ENCODE measurements at regions not wholly inside any gene's neighbourhood (a gene's known extent, or its start where the extent isn't known, plus 50 kb on each side); places are given as distances from the start of the nearest gene placed in this dataset.

GRCh38 chr16:79887541-79888540 is 287.3 kb upstream of the MAF start:
- ATAC-seq, result no peak

GRCh38 chr16:79885320-79885719 is 284.8 kb upstream of the MAF start:
- Histone ChIP-seq H3K27me3 (ENCODE audit: low read length) (no peaks in the 10 kb centered on the region), H3K4me2 (ENCODE audit: low read length) (no peak overlapping the region), H2AFZ (ENCODE audit: low read length) (no peak overlapping the region), H3K4me3 (ENCODE audit: low read length) (no peak overlapping the region), H3K79me2 (ENCODE audit: low read length) (no peaks in the 10 kb centered on the region), H3K9me2 (replicated peaks; ENCODE audit: low read length) (no peaks in the 10 kb centered on the region), H3K9me3 (ENCODE audit: low read length) (no peaks in the 10 kb centered on the region), H3K4me1 (ENCODE audit: insufficient read depth, low read length) (no peaks in the 10 kb centered on the region), H3K9ac (ENCODE audit: low read length) (no peak overlapping the region), H3F3A (ENCODE audit: low read length, unreplicated experiment) (no peaks in the 10 kb centered on the region), H3K27ac (ENCODE audit: low read length) (no peak overlapping the region), H4K20me1 (ENCODE audit: low read length) (no peaks in the 10 kb centered on the region), H3K36me3 (ENCODE audit: low read depth, low read length) (no peaks in the 10 kb centered on the region)
- CTCF ChIA-PET, result no interaction called here
- no TSS peak for BruUV-seq (replicated peaks)
- POLR2A ChIA-PET (ENCODE audit: unreplicated experiment), result no interaction called here
- DNase-seq (no peak), ATAC-seq (no peak)
- intact Hi-C loops (cut with micrococcal nuclease), result no loop called here
- TF ChIP-seq CTCF (conservative IDR thresholded peaks at IDR 0.05; ENCODE audit: low read depth, low read length) (no peak), EZH2 (IDR thresholded peaks at IDR 0.05; ENCODE audit: low read length, unreplicated experiment) (no peak), EZH2phosphoT487 (IDR thresholded peaks at IDR 0.05; ENCODE audit: borderline replicate concordance, low read length) (no peak)

More at GRCh38 chr16:79887541-79888540, 287.3 kb upstream of the MAF start:
- H3K9me2 ChIP-seq (replicated peaks; ENCODE audit: low read length), result no peaks in the 10 kb centered on the region
- no peak overlapping the region for H2AFZ ChIP-seq (ENCODE audit: low read length)
- no peak overlapping the region for H3K9ac ChIP-seq (ENCODE audit: low read length)
- H3K4me2 ChIP-seq (ENCODE audit: low read length), result no peak overlapping the region
- no peaks in the 10 kb centered on the region for H3K27me3 ChIP-seq (ENCODE audit: low read length)
- no peaks in the 10 kb centered on the region for H3K4me1 ChIP-seq (ENCODE audit: insufficient read depth, low read length)
- ChIA-PET CTCF (no interaction called here), POLR2A (ENCODE audit: unreplicated experiment) (no interaction called here)
- no peaks in the 10 kb centered on the region for H3K9me3 ChIP-seq (ENCODE audit: low read length)
- DNase-seq, result no peak
- TF ChIP-seq CTCF (conservative IDR thresholded peaks at IDR 0.05; ENCODE audit: low read depth, low read length), result no peak
- TF ChIP-seq EZH2 (IDR thresholded peaks at IDR 0.05; ENCODE audit: low read length, unreplicated experiment), result no peak
- no peak for TF ChIP-seq EZH2phosphoT487 (IDR thresholded peaks at IDR 0.05; ENCODE audit: borderline replicate concordance, low read length)
- intact Hi-C loops (cut with micrococcal nuclease), result no loop called here
- H3K79me2 ChIP-seq (ENCODE audit: low read length), result no peaks in the 10 kb centered on the region
- H3K36me3 ChIP-seq (ENCODE audit: low read depth, low read length), result no peaks in the 10 kb centered on the region
- no peak overlapping the region for H3K27ac ChIP-seq (ENCODE audit: low read length)
- H3F3A ChIP-seq (ENCODE audit: low read length, unreplicated experiment), result no peaks in the 10 kb centered on the region
- no peak overlapping the region for H3K4me3 ChIP-seq (ENCODE audit: low read length)
- no TSS peak for BruUV-seq (replicated peaks)
- H4K20me1 ChIP-seq (ENCODE audit: low read length), result no peaks in the 10 kb centered on the region

- Histone ChIP-seq H3K36me3 (ENCODE audit: low read depth, low read length) (no peaks in the 10 kb centered on the region), H3K4me1 (ENCODE audit: insufficient read depth, low read length) (no peaks in the 10 kb centered on the region), H3K27me3 (ENCODE audit: low read length) (no peaks in the 10 kb centered on the region), H3K9ac (ENCODE audit: low read length) (no peak overlapping the region), H3F3A (ENCODE audit: low read length, unreplicated experiment) (no peaks in the 10 kb centered on the region), H2AFZ (ENCODE audit: low read length) (no peak overlapping the region), H4K20me1 (ENCODE audit: low read length) (no peaks in the 10 kb centered on the region), H3K4me3 (ENCODE audit: low read length) (no peak overlapping the region), H3K79me2 (ENCODE audit: low read length) (no peaks in the 10 kb centered on the region), H3K27ac (ENCODE audit: low read length) (no peak overlapping the region), H3K9me3 (ENCODE audit: low read length) (no peaks in the 10 kb centered on the region), H3K4me2 (ENCODE audit: low read length) (no peak overlapping the region), H3K9me2 (replicated peaks; ENCODE audit: low read length) (no peaks in the 10 kb centered on the region)
- no TSS peak for BruUV-seq (replicated peaks)
- POLR2A ChIA-PET (ENCODE audit: unreplicated experiment), result no interaction called here
- intact Hi-C loops (cut with micrococcal nuclease), result no loop called here
- DNase-seq (no peak), ATAC-seq (no peak)
- TF ChIP-seq CTCF (conservative IDR thresholded peaks at IDR 0.05; ENCODE audit: low read depth, low read length), result no peak
- no peak for TF ChIP-seq EZH2phosphoT487 (IDR thresholded peaks at IDR 0.05; ENCODE audit: borderline replicate concordance, low read length)
- TF ChIP-seq EZH2 (IDR thresholded peaks at IDR 0.05; ENCODE audit: low read length, unreplicated experiment), result no peak
- CTCF ChIA-PET, result no interaction called here
Observed at GRCh38 chr16:79883494-79883893, 283.0 kb upstream of the MAF start.

Data from PC-3 (cell line).